H9 (cell line): ENCODE measurements at regions not wholly inside any gene's neighbourhood (a gene's known extent, or its start where the extent isn't known, plus 50 kb on each side); places are given as distances from the start of the nearest gene placed in this dataset.

Source experiments
- DNase-seq: peaks from one replicate; pipeline ENCODE4 v3.0.0-alpha.2; 2017
- H2AFZ ChIP-seq: one replicate; pipeline ENCODE4 v1.6.1; 2013; ENCODE audit warnings: mild to moderate bottlenecking, low read length, control low read depth, moderate library complexity
- H2AK5ac ChIP-seq: 2 replicates; pipeline ENCODE4 v1.6.1; 2013; ENCODE audit warnings: low read length, control low read depth, mixed read lengths; ENCODE audit not compliant: insufficient read length
- H2BK120ac ChIP-seq: one replicate; pipeline ENCODE4 v1.6.1; 2013; ENCODE audit warnings: low read depth, mild to moderate bottlenecking, low read length, control low read depth, inconsistent platforms; ENCODE audit not compliant: poor library complexity, severe bottlenecking
- H2BK12ac ChIP-seq: 2 replicates; pipeline ENCODE4 v1.6.1; 2013; ENCODE audit warnings: low read length, control low read depth, mixed read lengths, low read depth; ENCODE audit not compliant: insufficient read length
- H2BK15ac ChIP-seq: 2 replicates; pipeline ENCODE4 v1.6.1; 2013; ENCODE audit warnings: low read depth, low read length, control low read depth
- H2BK20ac ChIP-seq: one replicate; pipeline ENCODE4 v1.6.1; 2013; ENCODE audit warnings: low read depth, mild to moderate bottlenecking, low read length, control low read depth, inconsistent platforms; ENCODE audit not compliant: poor library complexity, severe bottlenecking
- H2BK5ac ChIP-seq: 2 replicates; pipeline ENCODE4 v1.6.1; 2013; ENCODE audit warnings: low read length, control low read depth, mixed read lengths; ENCODE audit not compliant: insufficient read length
- H3K14ac ChIP-seq: 2 replicates; pipeline ENCODE4 v1.6.1; 2013; ENCODE audit warnings: low read length, control low read depth; ENCODE audit not compliant: insufficient read depth
- H3K18ac ChIP-seq: 2 replicates; pipeline ENCODE4 v1.6.1; 2013; ENCODE audit warnings: low read depth, mild to moderate bottlenecking, mixed read lengths, low read length, control low read depth; ENCODE audit not compliant: insufficient read length
- H3K23ac ChIP-seq: 2 replicates; pipeline ENCODE4 v1.6.1; 2013; ENCODE audit warnings: low read length, control low read depth, mixed read lengths, low read depth; ENCODE audit not compliant: insufficient read length
- H3K23me2 ChIP-seq: 2 replicates; pipeline ENCODE4 v1.6.1; 2013; ENCODE audit warnings: low read depth, mild to moderate bottlenecking, mixed read lengths, low read length, control low read depth; ENCODE audit not compliant: insufficient read length, poor library complexity, severe bottlenecking
- H3K27ac ChIP-seq: 2 replicates; pipeline ENCODE4 v1.5.1; 2013; ENCODE audit warnings: low read length, control low read depth, mixed read lengths, low read depth; ENCODE audit not compliant: insufficient read length
- H3K27me3 ChIP-seq: 2 replicates; pipeline ENCODE4 v1.6.1; 2013; ENCODE audit warnings: low read length, control low read depth, inconsistent platforms; ENCODE audit not compliant: insufficient read depth
- H3K4ac ChIP-seq: 2 replicates; pipeline ENCODE4 v1.6.1; 2013; ENCODE audit warnings: low read depth, mild to moderate bottlenecking, control low read depth, inconsistent platforms, low read length, moderate library complexity
- H3K4me1 ChIP-seq: 2 replicates; pipeline ENCODE4 v1.6.1; 2013; ENCODE audit warnings: low read length, control low read depth, inconsistent platforms; ENCODE audit not compliant: insufficient read depth
- H3K4me2 ChIP-seq: 2 replicates; pipeline ENCODE4 v1.6.1; 2013; ENCODE audit warnings: low read length, control low read depth, mixed read lengths; ENCODE audit not compliant: insufficient read length, insufficient read depth
- H3K56ac ChIP-seq: 2 replicates; pipeline ENCODE4 v1.6.1; 2013; ENCODE audit warnings: low read depth, mild to moderate bottlenecking, mixed read lengths, low read length, control low read depth; ENCODE audit not compliant: insufficient read length
- H3K79me1 ChIP-seq: 2 replicates; pipeline ENCODE4 v1.6.1; 2013; ENCODE audit warnings: low read depth, mild to moderate bottlenecking, moderate library complexity, low read length, control low read depth, inconsistent platforms; ENCODE audit not compliant: insufficient read depth, poor library complexity, severe bottlenecking
- H3K79me2 ChIP-seq: 2 replicates; pipeline ENCODE4 v1.6.1; 2013; ENCODE audit warnings: low read length, control low read depth, inconsistent platforms; ENCODE audit not compliant: insufficient read depth
- H3K9ac ChIP-seq: 2 replicates; pipeline ENCODE4 v1.6.1; 2013; ENCODE audit warnings: low read length, control low read depth, mixed read lengths; ENCODE audit not compliant: insufficient read length; ENCODE audit errors: extremely low read depth
- H3K9me3 ChIP-seq: one replicate; pipeline ENCODE4 v1.6.1; 2013; ENCODE audit warnings: low read depth, low read length, inconsistent platforms; ENCODE audit not compliant: control insufficient read depth
- H3T11ph ChIP-seq: one replicate; pipeline ENCODE4 v1.6.1; 2013; ENCODE audit warnings: mild to moderate bottlenecking, low read length, control low read depth, inconsistent platforms
- H4K20me1 ChIP-seq: one replicate; pipeline ENCODE4 v1.6.1; 2013; ENCODE audit not compliant: control insufficient read depth, insufficient read length, insufficient read depth
- H4K5ac ChIP-seq: 2 replicates; pipeline ENCODE4 v1.6.1; 2013; ENCODE audit warnings: low read depth, mild to moderate bottlenecking, mixed read lengths, low read length, control low read depth; ENCODE audit not compliant: insufficient read length
- H4K8ac ChIP-seq: replicated peaks from 2 replicates; pipeline ENCODE4 v1.6.1; 2013; ENCODE audit warnings: low read length, control low read depth, mixed read lengths, low read depth; ENCODE audit not compliant: insufficient read length
- H4K91ac ChIP-seq: 2 replicates; pipeline ENCODE4 v1.6.1; 2013; ENCODE audit warnings: low read depth, mild to moderate bottlenecking, moderate library complexity, mixed read lengths, low read length, control low read depth; ENCODE audit not compliant: insufficient read length
- H3K27ac Mint-ChIP-seq, 3 experiments: 2 replicates in 2 of 3; 3 replicates in 1 of 3; pipeline ENCODE4 v1.8.0; 2020 to 2021; ENCODE audit warnings: mixed read lengths in 3 of 3, mild to moderate bottlenecking in 1 of 3, moderate library complexity in 1 of 3
- H3K27me3 Mint-ChIP-seq: 2 replicates; pipeline ENCODE4 v1.8.0; 2021; ENCODE audit warnings: low read depth, mild to moderate bottlenecking, moderate library complexity, mixed read lengths
- H3K36me3 Mint-ChIP-seq, 3 experiments: 2 replicates in 2 of 3; 3 replicates in 1 of 3; pipeline ENCODE4 v1.8.0; 2020 to 2021; ENCODE audit warnings: low read depth in 3 of 3, mixed read lengths in 3 of 3; ENCODE audit not compliant: insufficient read depth in 1 of 3
- H3K4me1 Mint-ChIP-seq, 2 experiments: 2 replicates each; pipeline ENCODE4 v1.8.0; 2020; ENCODE audit warnings: mixed read lengths in 2 of 2
- H3K4me3 Mint-ChIP-seq, 2 experiments: 2 replicates in 1 of 2; 3 replicates in 1 of 2; pipeline ENCODE4 v1.8.0; 2020 to 2021; ENCODE audit warnings: mild to moderate bottlenecking in 2 of 2, mixed read lengths in 2 of 2, moderate library complexity in 1 of 2
- H3K9me3 Mint-ChIP-seq, 2 experiments: 2 replicates in 1 of 2; 3 replicates in 1 of 2; pipeline ENCODE4 v1.8.0; 2020; ENCODE audit warnings: mild to moderate bottlenecking in 2 of 2, mixed read lengths in 2 of 2, moderate library complexity in 1 of 2
- WGBS: extraction: QIAGEN DNeasy Blood & Tissue Kit; methylation state at CpG from one replicate; pipeline ENCODE4 v1.1.7; 2013; ENCODE audit warnings: missing lambda C conversion rate, low lambda C conversion rate, mixed read lengths; ENCODE audit not compliant: insufficient read length; ENCODE audit errors: extremely low coverage; 5-methylcytosine and 5-hydroxymethylcytosine counted together
- TF ChIP-seq, protein P1 (sequence below): fragments of 200-600 bp; sonication (generic); conservative IDR thresholded peaks from 3 replicates; pipeline ENCODE4 v1.8.0; 2021; ENCODE audit warnings: antibody characterized with exemption, mild to moderate bottlenecking

DNA sequence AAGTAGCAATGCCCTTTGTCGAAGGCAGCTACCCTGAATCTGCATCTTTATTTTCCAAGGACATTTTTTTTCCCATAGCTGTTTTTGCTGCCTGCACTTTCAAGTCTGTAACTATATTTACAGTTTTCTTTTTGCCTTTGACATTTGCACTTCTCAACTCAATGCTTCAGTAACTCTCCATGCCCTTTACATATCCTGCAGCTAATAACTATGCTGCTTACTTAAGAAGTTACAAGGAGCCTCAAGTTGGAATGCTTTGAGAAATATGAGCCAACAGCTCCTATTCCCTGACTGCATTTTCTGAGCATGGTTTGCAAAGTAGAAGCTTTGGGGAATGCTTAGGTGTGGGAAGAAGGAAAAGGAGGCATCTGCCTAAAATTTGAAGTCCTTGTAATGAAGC is 194.8 kb upstream of the TRPC7 start:
- Histone ChIP-seq H4K8ac (no peak overlapping the region), H4K91ac (no peak overlapping the region), H2AK5ac (no peak overlapping the region), H3K4ac (no peak overlapping the region), H3K79me1 (no peaks in the 10 kb centered on the region), H4K20me1 (no peaks in the 10 kb centered on the region), H3K79me2 (no peaks in the 10 kb centered on the region), H3K18ac (no peak overlapping the region), H2BK15ac (no peak overlapping the region), H2BK20ac (no peak overlapping the region), H3K9me3 (no peaks in the 10 kb centered on the region), H3K56ac (no peak overlapping the region), H4K5ac (no peak overlapping the region), H3K27me3 (no peaks in the 10 kb centered on the region), H3K9ac (no peak overlapping the region), H2BK120ac (no peak overlapping the region), H3K27ac (no peak overlapping the region), H3K23me2 (no peaks in the 10 kb centered on the region), H3K4me1 (peaks cover 2% of the 10 kb centered on the region; the same call in 1 of the 2 replicates), H3K23ac (no peak overlapping the region), H2AFZ (no peak overlapping the region), H2BK5ac (no peak overlapping the region), H2BK12ac (no peak overlapping the region), H3T11ph (no peak overlapping the region), H3K4me2 (no peak overlapping the region), H3K14ac (no peak overlapping the region)
- Mint-ChIP-seq H3K9me3 (peaks cover 10 to 12% of the 10 kb centered on the region in 2 experiments), H3K4me1 (peaks cover 27 to 38% of the 10 kb centered on the region in 2 experiments), H3K27me3 (no peaks in the 10 kb centered on the region; the same call in 1 of the 2 replicates), H3K27ac (no peak overlapping the region), H3K36me3 (peaks cover 3 to 11% (median 10%) of the 10 kb centered on the region in 3 experiments; a peak in 6 of 7 replicates), H3K4me3 (no peak overlapping the region)
- TF ChIP-seq, protein P1, sequence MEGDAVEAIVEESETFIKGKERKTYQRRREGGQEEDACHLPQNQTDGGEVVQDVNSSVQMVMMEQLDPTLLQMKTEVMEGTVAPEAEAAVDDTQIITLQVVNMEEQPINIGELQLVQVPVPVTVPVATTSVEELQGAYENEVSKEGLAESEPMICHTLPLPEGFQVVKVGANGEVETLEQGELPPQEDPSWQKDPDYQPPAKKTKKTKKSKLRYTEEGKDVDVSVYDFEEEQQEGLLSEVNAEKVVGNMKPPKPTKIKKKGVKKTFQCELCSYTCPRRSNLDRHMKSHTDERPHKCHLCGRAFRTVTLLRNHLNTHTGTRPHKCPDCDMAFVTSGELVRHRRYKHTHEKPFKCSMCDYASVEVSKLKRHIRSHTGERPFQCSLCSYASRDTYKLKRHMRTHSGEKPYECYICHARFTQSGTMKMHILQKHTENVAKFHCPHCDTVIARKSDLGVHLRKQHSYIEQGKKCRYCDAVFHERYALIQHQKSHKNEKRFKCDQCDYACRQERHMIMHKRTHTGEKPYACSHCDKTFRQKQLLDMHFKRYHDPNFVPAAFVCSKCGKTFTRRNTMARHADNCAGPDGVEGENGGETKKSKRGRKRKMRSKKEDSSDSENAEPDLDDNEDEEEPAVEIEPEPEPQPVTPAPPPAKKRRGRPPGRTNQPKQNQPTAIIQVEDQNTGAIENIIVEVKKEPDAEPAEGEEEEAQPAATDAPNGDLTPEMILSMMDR: no peak
- WGBS: no CpG with 5 or more reads among the region's 1 CpG
- DNase-seq: no peak
